ENCODE measurements at regions not wholly inside any gene's neighbourhood (a gene's known extent, or its start where the extent isn't known, plus 50 kb on each side); places are given as distances from the start of the nearest gene placed in this dataset.

DNA sequence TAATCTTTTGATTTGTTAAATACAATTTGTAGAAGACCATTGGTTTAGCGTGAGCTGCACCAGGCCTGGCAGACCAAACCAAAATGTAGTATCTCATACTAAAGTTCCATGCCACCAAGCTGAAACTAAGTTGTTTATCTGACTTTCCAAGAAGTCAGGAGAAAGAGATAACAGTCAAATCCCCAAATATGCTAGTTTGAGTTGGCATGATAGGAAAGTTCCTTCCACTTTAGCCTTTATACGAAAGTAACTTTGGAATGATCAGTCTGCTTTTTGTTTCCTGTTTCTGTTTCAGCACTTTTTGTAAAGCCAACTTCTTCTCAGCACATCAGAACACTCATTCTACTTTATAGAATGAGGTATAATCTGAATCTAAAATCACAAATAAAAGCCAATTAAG is 449.2 kb downstream of the GRXCR1 start:
- DNase-seq (no peak), ATAC-seq (no peak)
- H3K9me3 ChIP-seq = no peaks in the 10 kb centered on the region
- H3K4me1 ChIP-seq = no peaks in the 10 kb centered on the region
- H3K27me3 ChIP-seq (ENCODE audit: insufficient read depth in 3 of 3, low read length in 2 of 3) = no peaks in the 10 kb centered on the region
- H3K36me3 ChIP-seq (ENCODE audit: insufficient read depth in 1 of 2, low read depth in 1 of 2) = no peaks in the 10 kb centered on the region
- 77 to 84% (median 84%) methylated on average over 2 of the region's 2 CpGs for WGBS, 3 donors
- intact Hi-C loops (cut with DNase I) = no loop called here
- TF ChIP-seq, protein P1, sequence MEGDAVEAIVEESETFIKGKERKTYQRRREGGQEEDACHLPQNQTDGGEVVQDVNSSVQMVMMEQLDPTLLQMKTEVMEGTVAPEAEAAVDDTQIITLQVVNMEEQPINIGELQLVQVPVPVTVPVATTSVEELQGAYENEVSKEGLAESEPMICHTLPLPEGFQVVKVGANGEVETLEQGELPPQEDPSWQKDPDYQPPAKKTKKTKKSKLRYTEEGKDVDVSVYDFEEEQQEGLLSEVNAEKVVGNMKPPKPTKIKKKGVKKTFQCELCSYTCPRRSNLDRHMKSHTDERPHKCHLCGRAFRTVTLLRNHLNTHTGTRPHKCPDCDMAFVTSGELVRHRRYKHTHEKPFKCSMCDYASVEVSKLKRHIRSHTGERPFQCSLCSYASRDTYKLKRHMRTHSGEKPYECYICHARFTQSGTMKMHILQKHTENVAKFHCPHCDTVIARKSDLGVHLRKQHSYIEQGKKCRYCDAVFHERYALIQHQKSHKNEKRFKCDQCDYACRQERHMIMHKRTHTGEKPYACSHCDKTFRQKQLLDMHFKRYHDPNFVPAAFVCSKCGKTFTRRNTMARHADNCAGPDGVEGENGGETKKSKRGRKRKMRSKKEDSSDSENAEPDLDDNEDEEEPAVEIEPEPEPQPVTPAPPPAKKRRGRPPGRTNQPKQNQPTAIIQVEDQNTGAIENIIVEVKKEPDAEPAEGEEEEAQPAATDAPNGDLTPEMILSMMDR (IDR thresholded peaks at IDR 0.05) = no peak
- no peak overlapping the region for H3K27ac ChIP-seq
- H3K4me3 ChIP-seq = no peak overlapping the region

DNA sequence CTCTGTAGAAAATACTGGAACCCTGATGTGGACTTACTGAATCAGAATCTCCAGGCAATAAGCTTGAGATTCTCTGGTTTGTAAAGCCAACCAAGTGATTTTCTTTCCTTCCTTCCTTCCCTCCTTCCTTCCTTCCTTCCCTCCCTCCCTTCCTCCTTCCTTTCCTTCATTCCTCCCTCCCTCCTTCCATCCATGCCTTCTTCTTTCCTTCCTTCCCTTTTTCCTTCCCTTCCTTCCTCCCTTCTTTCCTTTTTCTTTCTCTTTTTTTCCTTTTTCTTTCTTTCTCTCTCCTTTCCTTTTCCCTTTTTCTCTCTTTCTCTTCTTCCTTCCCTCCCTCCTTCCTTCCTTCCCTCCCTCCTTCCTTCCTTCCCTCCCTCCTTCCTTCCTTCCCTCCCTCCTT is 450.8 kb downstream of the GRXCR1 start:
- no peak for ATAC-seq
- no peaks in the 10 kb centered on the region for H3K36me3 ChIP-seq (ENCODE audit: insufficient read depth in 1 of 2, low read depth in 1 of 2)
- H3K27me3 ChIP-seq (ENCODE audit: insufficient read depth in 3 of 3, low read length in 2 of 3) = no peaks in the 10 kb centered on the region
- H3K9me3 ChIP-seq = no peaks in the 10 kb centered on the region
- no peak overlapping the region for H3K4me3 ChIP-seq
- TF ChIP-seq, protein P1 (IDR thresholded peaks at IDR 0.05) = no peak
- no peaks in the 10 kb centered on the region for H3K4me1 ChIP-seq
- intact Hi-C loops (cut with DNase I) = no loop called here
- DNase-seq = no peak
- H3K27ac ChIP-seq = no peak overlapping the region

DNA sequence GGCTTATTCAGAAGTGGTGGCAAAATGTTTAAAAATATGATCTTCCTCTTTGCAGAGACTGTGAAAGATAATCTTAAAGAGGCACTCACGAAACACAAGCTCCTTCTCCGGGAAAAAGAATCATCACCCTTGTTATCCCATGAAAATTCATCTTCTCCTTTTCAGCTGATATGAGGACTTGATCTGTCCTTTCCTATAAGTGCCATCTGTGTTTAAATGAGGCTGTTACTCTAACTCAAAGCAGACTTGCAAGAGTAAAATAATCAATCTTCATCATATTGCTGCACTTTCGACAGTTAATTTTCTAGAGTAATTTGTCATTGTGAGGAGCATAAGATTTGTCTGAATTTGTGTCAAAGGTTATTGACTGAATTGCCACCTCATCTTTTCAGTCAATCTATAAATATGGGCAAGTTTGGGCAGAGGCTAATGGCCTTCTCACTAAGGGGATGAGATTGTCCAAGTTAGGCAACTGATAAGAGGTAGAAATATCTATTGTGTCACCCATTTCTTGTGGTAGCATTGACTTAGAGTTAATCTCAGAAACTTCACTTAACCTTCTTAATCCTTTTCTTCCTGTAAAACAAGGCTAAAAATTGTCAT is 452.9 kb downstream of the GRXCR1 start:
- no peak for DNase-seq
- H3K9me3 ChIP-seq = no peaks in the 10 kb centered on the region
- H3K4me1 ChIP-seq = no peaks in the 10 kb centered on the region
- no peak overlapping the region for H3K4me3 ChIP-seq
- 55 to 66% (median 64%) methylated on average over 3 of the region's 3 CpGs for WGBS, 3 donors
- TF ChIP-seq, protein P1 (IDR thresholded peaks at IDR 0.05) = no peak
- no peaks in the 10 kb centered on the region for H3K27me3 ChIP-seq (ENCODE audit: insufficient read depth in 3 of 3, low read length in 2 of 3)
- H3K36me3 ChIP-seq (ENCODE audit: insufficient read depth in 1 of 2, low read depth in 1 of 2) = no peaks in the 10 kb centered on the region
- ATAC-seq = no peak
- intact Hi-C loops (cut with DNase I) = no loop called here
- H3K27ac ChIP-seq = no peak overlapping the region

DNA sequence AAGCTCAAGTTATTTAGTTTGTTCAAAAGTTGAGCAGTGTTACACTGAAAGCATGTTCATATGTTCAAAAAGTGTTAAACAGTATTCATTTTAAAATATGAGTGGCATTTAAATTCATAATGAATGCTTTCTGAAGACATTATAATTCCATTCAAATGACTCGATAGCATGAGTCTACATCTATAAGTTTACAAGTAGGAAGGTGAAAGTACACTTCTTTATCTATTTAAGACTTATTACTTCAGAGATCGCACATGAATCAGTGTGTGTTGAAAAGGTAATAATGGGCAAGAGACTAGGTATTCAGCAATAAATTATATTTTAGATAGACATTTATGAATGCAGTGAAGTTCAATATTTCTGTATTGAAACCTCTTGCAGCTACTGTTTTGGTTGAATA is 456.1 kb downstream of the GRXCR1 start:
- Histone ChIP-seq H3K27me3 (ENCODE audit: insufficient read depth in 3 of 3, low read length in 2 of 3) (no peaks in the 10 kb centered on the region), H3K4me1 (no peaks in the 10 kb centered on the region), H3K4me3 (no peak overlapping the region), H3K9me3 (no peaks in the 10 kb centered on the region), H3K27ac (no peak overlapping the region), H3K36me3 (ENCODE audit: insufficient read depth in 1 of 2, low read depth in 1 of 2) (no peaks in the 10 kb centered on the region)
- 85 to 90% (median 86%) methylated on average over 2 of the region's 2 CpGs for WGBS, 3 donors
- intact Hi-C loops (cut with DNase I) = no loop called here
- DNase-seq (no peak), ATAC-seq (no peak)
- TF ChIP-seq, protein P1 (IDR thresholded peaks at IDR 0.05) = no peak
